ENCODE measurements at regions not wholly inside any gene's neighbourhood (a gene's known extent, or its start where the extent isn't known, plus 50 kb on each side); places are given as distances from the start of the nearest gene placed in this dataset.
"Not testable (repeated sequence)": the region's sequence is repeated elsewhere in the genome, so short reads cannot be mapped to it uniquely, and the experiment has no call there.

- DNase-seq (ENCODE audit: extremely low read depth in 1 of 11, low read depth in 9 of 11, low spot score in 4 of 11): not testable (repeated sequence)
These were observed 173.0 kb upstream of the VKORC1L1 start for GRCh38 chr7:65699715-65700356.

- DNase-seq (ENCODE audit: extremely low read depth in 1 of 11, low read depth in 9 of 11, low spot score in 4 of 11): not testable (repeated sequence)
These were observed 153.6 kb upstream of the VKORC1L1 start for GRCh38 chr7:65719123-65719798.

GRCh38 chr7:65722361-65722792 is 150.5 kb upstream of the VKORC1L1 start:
- DNase-seq (ENCODE audit: extremely low read depth in 1 of 11, low read depth in 9 of 11, low spot score in 4 of 11): peak in 6 of 11 donors; percentile 23 to 48 (median 32)

- DNase-seq (ENCODE audit: extremely low read depth in 1 of 11, low read depth in 9 of 11, low spot score in 4 of 11): not testable (repeated sequence)
These were observed 145.7 kb upstream of the VKORC1L1 start for GRCh38 chr7:65727182-65727581.

- DNase-seq (ENCODE audit: extremely low read depth in 1 of 11, low read depth in 9 of 11, low spot score in 4 of 11): no peak
These were observed 141.7 kb upstream of the VKORC1L1 start for GRCh38 chr7:65731129-65731528.

- DNase-seq (ENCODE audit: extremely low read depth in 1 of 11, low read depth in 9 of 11, low spot score in 4 of 11): peak in 6 of 11 donors; percentile 13 to 26 (median 24)
These were observed 141.3 kb upstream of the VKORC1L1 start for GRCh38 chr7:65731562-65732035.

- no peak for DNase-seq (ENCODE audit: extremely low read depth in 1 of 11, low read depth in 9 of 11, low spot score in 4 of 11)
These were observed 128.5 kb upstream of the VKORC1L1 start for GRCh38 chr7:65744406-65744805.

- no peak for DNase-seq (ENCODE audit: extremely low read depth in 1 of 11, low read depth in 9 of 11, low spot score in 4 of 11)
These were observed 126.5 kb upstream of the VKORC1L1 start for GRCh38 chr7:65746398-65746669.

- DNase-seq (ENCODE audit: extremely low read depth in 1 of 11, low read depth in 9 of 11, low spot score in 4 of 11): no peak
These were observed 123.8 kb upstream of the VKORC1L1 start for GRCh38 chr7:65749039-65749438.

GRCh38 chr7:65749518-65749917 is 123.4 kb upstream of the VKORC1L1 start:
- DNase-seq (ENCODE audit: extremely low read depth in 1 of 11, low read depth in 9 of 11, low spot score in 4 of 11): no peak

- peak; percentile 65 to 88 (median 81) for DNase-seq (ENCODE audit: extremely low read depth in 1 of 11, low read depth in 9 of 11, low spot score in 4 of 11)
These were observed 122.1 kb upstream of the VKORC1L1 start for GRCh38 chr7:65750511-65751344.

- DNase-seq (ENCODE audit: extremely low read depth in 1 of 11, low read depth in 9 of 11, low spot score in 4 of 11): not testable (repeated sequence)
These were observed 118.8 kb upstream of the VKORC1L1 start for GRCh38 chr7:65754070-65754469.

GRCh38 chr7:65758991-65759390 is 113.9 kb upstream of the VKORC1L1 start:
- not testable (repeated sequence) for DNase-seq (ENCODE audit: extremely low read depth in 1 of 11, low read depth in 9 of 11, low spot score in 4 of 11)

- DNase-seq (ENCODE audit: extremely low read depth in 1 of 11, low read depth in 9 of 11, low spot score in 4 of 11): not testable (repeated sequence)
These were observed 110.2 kb upstream of the VKORC1L1 start for GRCh38 chr7:65762712-65763111.

- DNase-seq (ENCODE audit: extremely low read depth in 1 of 11, low read depth in 9 of 11, low spot score in 4 of 11): not testable (repeated sequence)
These were observed 109.8 kb upstream of the VKORC1L1 start for GRCh38 chr7:65763114-65763513.

- peak in 10 of 11 donors; percentile 69 to 91 (median 87) for DNase-seq (ENCODE audit: extremely low read depth in 1 of 11, low read depth in 9 of 11, low spot score in 4 of 11)
These were observed 102.2 kb upstream of the VKORC1L1 start for GRCh38 chr7:65770473-65771225.

- not testable (repeated sequence) for DNase-seq (ENCODE audit: extremely low read depth in 1 of 11, low read depth in 9 of 11, low spot score in 4 of 11)
These were observed 101.7 kb upstream of the VKORC1L1 start for GRCh38 chr7:65771226-65771569.

- DNase-seq (ENCODE audit: extremely low read depth in 1 of 11, low read depth in 9 of 11, low spot score in 4 of 11): not testable (repeated sequence)
These were observed 96.2 kb upstream of the VKORC1L1 start for GRCh38 chr7:65776677-65777076.

- not testable (repeated sequence) for DNase-seq (ENCODE audit: extremely low read depth in 1 of 11, low read depth in 9 of 11, low spot score in 4 of 11)
These were observed 82.9 kb upstream of the VKORC1L1 start for GRCh38 chr7:65789943-65790342.

Measured in renal cortex interstitium (tissue), 11 donors.